Calu3 (cell line): ENCODE measurements at regions not wholly inside any gene's neighbourhood (a gene's known extent, or its start where the extent isn't known, plus 50 kb on each side); places are given as distances from the start of the nearest gene placed in this dataset.

Experiments
- BruUV-seq: library from RNA; stranded (reverse); fragments of 400-500 nt; replicated peaks from 2 replicates; lab custom pipeline; 2021; lab: Mats Ljungman, UMichigan
- CTCF ChIA-PET: fragments of 300-600 bp; sonication (Branson Sonifier 250); formaldehyde crosslinking; loops from one replicate; lab custom pipeline; 2022; ENCODE audit warnings: antibody characterized with exemption; lab: Charles Lee
- DNase-seq: peaks from one replicate; pipeline ENCODE4 v3.0.0; 2022
- H3K27ac Mint-ChIP-seq: one replicate; pipeline ENCODE4 v1.8.0; 2022; ENCODE audit warnings: mixed read lengths; ENCODE audit not compliant: unreplicated experiment
- H3K27me3 Mint-ChIP-seq: one replicate; pipeline ENCODE4 v1.8.0; 2022; ENCODE audit warnings: mixed read lengths; ENCODE audit not compliant: unreplicated experiment
- H3K36me3 Mint-ChIP-seq: one replicate; pipeline ENCODE4 v1.8.0; 2022; ENCODE audit warnings: mild to moderate bottlenecking, moderate library complexity, mixed read lengths; ENCODE audit not compliant: insufficient read depth, unreplicated experiment
- H3K4me1 Mint-ChIP-seq: one replicate; pipeline ENCODE4 v1.8.0; 2022; ENCODE audit warnings: mild to moderate bottlenecking, low read depth, mixed read lengths; ENCODE audit not compliant: unreplicated experiment
- H3K4me3 Mint-ChIP-seq: one replicate; pipeline ENCODE4 v1.8.0; 2022; ENCODE audit warnings: mild to moderate bottlenecking, low read depth, moderate library complexity, mixed read lengths; ENCODE audit not compliant: unreplicated experiment
- H3K9me3 Mint-ChIP-seq: one replicate; pipeline ENCODE4 v1.8.0; 2022; ENCODE audit warnings: low read depth, mixed read lengths; ENCODE audit not compliant: unreplicated experiment
- intact Hi-C: fragments of 100-400 bp; cut with micrococcal nuclease; formaldehyde crosslinking; loops from one replicate; pipeline ENCODE4 v1.10.0; 2022; ENCODE audit not compliant: unreplicated experiment
- TF ChIP-seq, protein P1 (sequence below): fragments of 200-600 bp; IDR thresholded peaks from one replicate; pipeline ENCODE4 v1.8.0; 2022; ENCODE audit warnings: antibody characterized with exemption; ENCODE audit not compliant: unreplicated experiment

DNA sequence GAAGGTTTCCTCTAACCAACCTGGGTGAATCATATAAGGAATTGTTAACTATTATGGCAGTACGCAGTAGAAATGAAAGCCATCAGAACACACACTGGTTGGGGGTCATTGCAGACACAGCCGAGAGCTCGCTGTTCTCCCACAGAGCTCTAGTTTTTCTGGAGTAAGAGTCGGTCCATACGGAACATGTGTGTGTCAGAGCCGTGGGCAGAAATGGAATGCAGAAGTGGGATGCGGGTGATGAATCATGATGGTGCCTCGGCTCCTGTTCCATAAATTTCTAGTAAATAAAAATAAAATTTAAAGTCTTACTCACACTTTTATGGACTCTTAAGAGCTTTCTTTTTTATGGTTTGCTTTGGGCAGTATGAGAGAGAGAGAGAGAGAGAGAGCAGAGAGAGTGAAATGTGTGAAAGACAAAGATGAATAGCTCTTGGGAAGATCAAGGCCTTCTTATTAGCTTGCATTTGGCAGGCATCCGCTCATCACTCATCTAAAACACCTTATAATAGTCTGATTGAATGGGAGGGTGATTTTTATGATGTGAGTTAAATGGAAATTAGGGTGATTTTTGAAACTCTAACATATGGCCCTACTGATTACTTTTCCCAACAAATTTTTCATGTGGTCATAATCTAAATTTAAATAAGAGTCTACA, 98.8 kb upstream of the PFKP start:
- intact Hi-C loops: no loop called here

DNA sequence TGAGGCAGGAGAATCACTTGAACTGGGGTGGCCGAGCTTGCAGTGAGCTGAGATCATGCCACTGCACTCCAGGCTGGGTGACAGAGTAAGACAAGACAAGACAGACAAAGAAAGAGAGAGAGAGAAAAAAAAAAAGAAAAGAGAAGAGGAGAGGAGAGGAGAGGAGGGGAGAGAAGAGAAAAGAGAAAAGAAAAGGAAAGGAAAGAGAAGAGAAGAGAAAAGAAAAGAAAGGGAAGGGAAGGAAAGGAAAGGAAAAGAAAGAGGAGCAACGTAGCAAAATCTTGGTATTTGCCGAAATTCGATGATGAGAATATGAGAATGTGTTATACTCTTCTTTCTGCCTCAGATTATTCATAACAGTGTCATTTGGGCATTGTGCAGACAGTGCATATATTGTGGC, 101.2 kb upstream of the PFKP start:
- TF ChIP-seq, protein P1, sequence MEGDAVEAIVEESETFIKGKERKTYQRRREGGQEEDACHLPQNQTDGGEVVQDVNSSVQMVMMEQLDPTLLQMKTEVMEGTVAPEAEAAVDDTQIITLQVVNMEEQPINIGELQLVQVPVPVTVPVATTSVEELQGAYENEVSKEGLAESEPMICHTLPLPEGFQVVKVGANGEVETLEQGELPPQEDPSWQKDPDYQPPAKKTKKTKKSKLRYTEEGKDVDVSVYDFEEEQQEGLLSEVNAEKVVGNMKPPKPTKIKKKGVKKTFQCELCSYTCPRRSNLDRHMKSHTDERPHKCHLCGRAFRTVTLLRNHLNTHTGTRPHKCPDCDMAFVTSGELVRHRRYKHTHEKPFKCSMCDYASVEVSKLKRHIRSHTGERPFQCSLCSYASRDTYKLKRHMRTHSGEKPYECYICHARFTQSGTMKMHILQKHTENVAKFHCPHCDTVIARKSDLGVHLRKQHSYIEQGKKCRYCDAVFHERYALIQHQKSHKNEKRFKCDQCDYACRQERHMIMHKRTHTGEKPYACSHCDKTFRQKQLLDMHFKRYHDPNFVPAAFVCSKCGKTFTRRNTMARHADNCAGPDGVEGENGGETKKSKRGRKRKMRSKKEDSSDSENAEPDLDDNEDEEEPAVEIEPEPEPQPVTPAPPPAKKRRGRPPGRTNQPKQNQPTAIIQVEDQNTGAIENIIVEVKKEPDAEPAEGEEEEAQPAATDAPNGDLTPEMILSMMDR: no peak
- Mint-ChIP-seq H3K4me1 (no peaks in the 10 kb centered on the region), H3K4me3 (no peak overlapping the region), H3K36me3 (no peaks in the 10 kb centered on the region), H3K9me3 (peaks cover 2% of the 10 kb centered on the region), H3K27ac (no peak overlapping the region), H3K27me3 (peaks cover 63% of the 10 kb centered on the region)
- CTCF ChIA-PET: no interaction called here
- intact Hi-C loops: no loop called here
- no TSS peak for BruUV-seq
- no peak for DNase-seq

More for the DNA sequence above, 98.8 kb upstream of the PFKP start:
- Mint-ChIP-seq H3K9me3 (peaks cover 2% of the 10 kb centered on the region), H3K4me3 (no peak overlapping the region), H3K4me1 (no peaks in the 10 kb centered on the region), H3K27me3 (peaks cover 44% of the 10 kb centered on the region), H3K36me3 (no peaks in the 10 kb centered on the region), H3K27ac (no peak overlapping the region)
- CTCF ChIA-PET: no interaction called here
- no TSS peak for BruUV-seq
- no peak for DNase-seq
- TF ChIP-seq, protein P1: no peak

DNA sequence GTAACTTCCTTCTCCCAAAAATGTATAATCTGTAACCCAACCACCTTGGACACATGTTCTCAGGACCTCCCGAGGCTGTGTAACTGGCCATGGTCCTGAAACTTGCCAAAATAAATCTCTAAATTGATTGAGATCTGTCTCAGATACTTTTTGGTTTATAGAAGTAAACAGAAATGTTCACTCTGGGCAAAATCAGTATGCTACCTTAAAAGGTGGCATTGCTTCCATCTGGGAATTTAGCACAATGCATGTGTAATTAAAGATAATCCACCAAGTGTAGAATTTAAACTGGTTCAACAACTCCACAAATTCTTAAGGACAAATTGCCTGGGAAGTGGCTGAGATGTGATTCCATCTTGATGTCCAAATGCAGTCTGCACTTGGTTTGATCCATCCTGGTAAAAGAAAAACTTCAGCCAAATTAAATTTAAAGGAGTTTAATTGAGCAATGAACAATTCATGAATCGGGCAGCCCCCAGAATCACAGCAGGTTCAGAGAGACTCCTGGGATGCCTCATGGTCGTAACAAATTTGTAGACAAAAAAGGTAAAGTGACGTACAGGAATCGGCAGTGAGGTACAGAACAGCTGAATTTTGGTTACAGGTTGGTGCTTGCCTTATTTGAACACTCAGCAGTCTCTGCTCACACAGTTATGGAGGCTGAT, 102.6 kb upstream of the PFKP start:
- Mint-ChIP-seq H3K27me3 (peaks cover 70% of the 10 kb centered on the region), H3K27ac (no peak overlapping the region)
- CTCF ChIA-PET: no interaction called here

DNA sequence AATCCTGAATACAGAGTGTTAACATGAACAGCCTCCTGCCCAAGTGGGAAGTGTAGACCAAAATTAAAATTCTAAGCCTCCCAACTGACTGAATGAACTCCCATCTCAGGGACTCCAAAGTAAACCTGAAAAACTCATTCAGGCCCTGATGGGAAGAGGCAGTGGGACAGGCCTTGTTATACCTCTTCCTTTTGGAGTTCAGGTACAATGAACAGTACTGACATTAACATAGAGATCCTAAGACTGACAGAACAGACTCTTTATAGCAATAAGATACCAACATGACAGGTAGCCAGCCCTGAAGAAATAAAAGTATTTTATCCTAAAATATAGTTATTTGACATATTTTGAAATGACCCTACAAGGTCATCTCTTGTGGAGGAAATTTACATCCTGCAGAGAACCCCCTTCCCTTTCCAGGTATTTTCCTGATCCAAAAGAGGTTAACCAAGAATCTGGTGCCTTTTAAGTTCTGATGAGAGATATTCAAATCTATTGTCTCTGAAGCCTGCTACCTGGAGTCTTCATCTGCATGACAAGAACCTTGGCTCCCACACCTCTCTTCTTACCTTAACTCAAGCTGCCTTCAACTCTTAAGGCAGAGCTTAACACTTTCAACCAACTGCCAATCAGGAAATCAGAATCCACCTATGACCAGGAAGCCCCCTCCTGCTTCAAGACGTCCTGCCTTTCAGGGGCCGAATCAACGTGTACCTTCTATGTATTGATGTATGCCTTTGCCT, 103.3 kb upstream of the PFKP start:
- CTCF ChIA-PET: no interaction called here
- no TSS peak for BruUV-seq
- H3K27ac Mint-ChIP-seq: no peak overlapping the region
- TF ChIP-seq, protein P1: no peak
- DNase-seq: no peak
- no peaks in the 10 kb centered on the region for H3K36me3 Mint-ChIP-seq
- H3K4me3 Mint-ChIP-seq: no peak overlapping the region
- intact Hi-C loops: no loop called here
- H3K4me1 Mint-ChIP-seq: no peaks in the 10 kb centered on the region
- H3K9me3 Mint-ChIP-seq: peaks cover 2% of the 10 kb centered on the region
- peaks cover 70% of the 10 kb centered on the region for H3K27me3 Mint-ChIP-seq

More for the DNA sequence above, 102.6 kb upstream of the PFKP start:
- H3K4me1 Mint-ChIP-seq: no peaks in the 10 kb centered on the region
- no TSS peak for BruUV-seq
- H3K36me3 Mint-ChIP-seq: no peaks in the 10 kb centered on the region
- TF ChIP-seq, protein P1: no peak
- no peak for DNase-seq
- intact Hi-C loops: no loop called here
- H3K4me3 Mint-ChIP-seq: no peak overlapping the region
- H3K9me3 Mint-ChIP-seq: peaks cover 2% of the 10 kb centered on the region
